B cell (primary cell): ENCODE measurements at regions not wholly inside any gene's neighbourhood (a gene's known extent, or its start where the extent isn't known, plus 50 kb on each side); places are given as distances from the start of the nearest gene placed in this dataset.

Experiments used
- ATAC-seq: fragments of 200-7000 bp; cut with Tn5 transposase; one replicate; pipeline ENCODE4 v1.10.0; 2021; ENCODE audit warnings: low read depth, mild to moderate bottlenecking, moderate number of reproducible peaks, moderate library complexity
- CTCF ChIA-PET: fragments of 350-600 bp; sonication (Branson Sonifier 250); formaldehyde crosslinking; loops from one replicate; lab custom pipeline; 2021; ENCODE audit warnings: antibody characterized with exemption, inconsistent platforms; lab: Charles Lee
- POLR2A ChIA-PET: fragments of 350-600 bp; sonication (Branson Sonifier 250); formaldehyde crosslinking; loops from one replicate; lab custom pipeline; 2021; ENCODE audit warnings: antibody characterized with exemption; lab: Charles Lee
- DNase-seq: peaks from one replicate; pipeline ENCODE4 v3.0.0; 2013
- H2AFZ ChIP-seq: 2 replicates; pipeline ENCODE4 v1.6.1; 2012; ENCODE audit warnings: mild to moderate bottlenecking, low read depth, low read length; ENCODE audit not compliant: insufficient read depth, poor library complexity, severe bottlenecking
- H3K27ac ChIP-seq, 2 donors: 1 replicate in 1 of 2; 2 replicates in 1 of 2; pipeline ENCODE4 v1.5.1; 2012 to 2013; ENCODE audit warnings: low read length in 2 of 2, mild to moderate bottlenecking in 2 of 2, moderate library complexity in 1 of 2
- H3K27me3 ChIP-seq, 4 experiments: fragments of 200-600 bp in 1 of 4; sonication (generic) in 1 of 4; replicated peaks in 1 of 4; 1 replicate in 2 of 4; 2 replicates in 2 of 4; pipeline versions ENCODE4 v1.6.1 to v1.7.0; 2013 to 2016; ENCODE audit warnings: low read length in 3 of 4, mild to moderate bottlenecking in 2 of 4, mixed read lengths in 1 of 4, moderate library complexity in 1 of 4; ENCODE audit not compliant: insufficient read depth in 4 of 4, control insufficient read depth in 3 of 4; ENCODE audit errors: control extremely low read depth in 1 of 4
- H3K36me3 ChIP-seq, 2 experiments: replicated peaks in 1 of 2; 1 replicate in 1 of 2; 2 replicates in 1 of 2; pipeline versions ENCODE4 v1.6.1 to v1.7.1; 2013; ENCODE audit warnings: low read length in 1 of 2; ENCODE audit not compliant: insufficient read depth in 2 of 2, control insufficient read depth in 1 of 2; ENCODE audit errors: control extremely low read depth in 1 of 2, extremely low read depth in 1 of 2
- H3K4me1 ChIP-seq, 2 donors: fragments of 200-600 bp in 1 of 2; sonication (generic) in 1 of 2; 1 replicate in 1 of 2; 2 replicates in 1 of 2; pipeline versions ENCODE4 v1.5.1 to v1.6.1; 2013 to 2017; ENCODE audit warnings: low read length in 2 of 2; ENCODE audit not compliant: control insufficient read depth in 2 of 2, insufficient read depth in 2 of 2
- H3K4me2 ChIP-seq: replicated peaks from 2 replicates; pipeline ENCODE3; 2012; ENCODE audit warnings: mild to moderate bottlenecking, low read depth, low read length; ENCODE audit not compliant: poor library complexity, severe bottlenecking
- H3K4me3 ChIP-seq, 5 experiments: fragments of 200-600 bp in 1 of 5; sonication (generic) in 1 of 5; 1 replicate in 3 of 5; 2 replicates in 2 of 5; pipeline versions ENCODE4 v1.5.1 to v1.7.0; 2011 to 2016; ENCODE audit warnings: low read length in 4 of 5, mild to moderate bottlenecking in 4 of 5, low read depth in 2 of 5, control low read depth in 1 of 5, moderate library complexity in 1 of 5; ENCODE audit not compliant: insufficient read depth in 1 of 5; ENCODE audit errors: control extremely low read depth in 1 of 5, extremely low read depth in 1 of 5
- H3K79me2 ChIP-seq: fragments of 200-600 bp; sonication (generic); one replicate; pipeline ENCODE4 v1.6.0; 2016; ENCODE audit warnings: low read length; ENCODE audit not compliant: control insufficient read depth, insufficient read depth
- H3K9ac ChIP-seq: fragments of 200-600 bp; sonication (generic); 2 replicates; pipeline ENCODE4 v1.6.1; 2017; ENCODE audit warnings: mild to moderate bottlenecking, low read length, moderate library complexity
- H3K9me3 ChIP-seq, 3 donors: one replicate each; pipeline versions ENCODE4 v1.6.1 to v1.7.1; 2013; ENCODE audit warnings: low read length in 2 of 3; ENCODE audit not compliant: control insufficient read depth in 2 of 3, insufficient read depth in 1 of 3; ENCODE audit errors: control extremely low read depth in 1 of 3
- H4K20me1 ChIP-seq: 2 replicates; pipeline ENCODE4 v1.6.0; 2012; ENCODE audit warnings: mild to moderate bottlenecking, low read length; ENCODE audit not compliant: insufficient read depth, control insufficient read depth, poor library complexity, severe bottlenecking
- H3K27ac Mint-ChIP-seq: one replicate; pipeline ENCODE4 v1.8.0; 2021; ENCODE audit warnings: mixed read lengths
- H3K27me3 Mint-ChIP-seq: one replicate; pipeline ENCODE4 v1.8.0; 2021; ENCODE audit warnings: mixed read lengths
- H3K4me1 Mint-ChIP-seq: one replicate; pipeline ENCODE4 v1.8.0; 2021; ENCODE audit warnings: mixed read lengths
- H3K4me3 Mint-ChIP-seq: one replicate; pipeline ENCODE4 v1.8.0; 2021; ENCODE audit warnings: mixed read lengths
- H3K9me3 Mint-ChIP-seq: one replicate; pipeline ENCODE4 v1.8.0; 2022; ENCODE audit warnings: mixed read lengths; ENCODE audit not compliant: insufficient read depth
- EZH2 ChIP-seq: IDR thresholded peaks from 2 replicates; pipeline ENCODE4 v1.6.1; 2012; ENCODE audit warnings: borderline replicate concordance, low read depth, mild to moderate bottlenecking, moderate library complexity, low read length; ENCODE audit not compliant: insufficient read depth, poor library complexity, severe bottlenecking
- WGBS: methylation state at CpG from one replicate; pipeline ENCODE4 v1.1.5; 2013; ENCODE audit warnings: missing lambda C conversion rate; ENCODE audit not compliant: insufficient coverage; 5-methylcytosine and 5-hydroxymethylcytosine counted together
- intact Hi-C: fragments of 100-400 bp; cut with micrococcal nuclease; formaldehyde crosslinking; loops from one replicate; pipeline ENCODE4 v1.10.0; 2022
- TF ChIP-seq, protein P1 (sequence below): fragments of 200-600 bp; IDR thresholded peaks from one replicate; pipeline ENCODE4 v1.8.0; 2022; ENCODE audit warnings: antibody characterized with exemption, mild to moderate bottlenecking

DNA sequence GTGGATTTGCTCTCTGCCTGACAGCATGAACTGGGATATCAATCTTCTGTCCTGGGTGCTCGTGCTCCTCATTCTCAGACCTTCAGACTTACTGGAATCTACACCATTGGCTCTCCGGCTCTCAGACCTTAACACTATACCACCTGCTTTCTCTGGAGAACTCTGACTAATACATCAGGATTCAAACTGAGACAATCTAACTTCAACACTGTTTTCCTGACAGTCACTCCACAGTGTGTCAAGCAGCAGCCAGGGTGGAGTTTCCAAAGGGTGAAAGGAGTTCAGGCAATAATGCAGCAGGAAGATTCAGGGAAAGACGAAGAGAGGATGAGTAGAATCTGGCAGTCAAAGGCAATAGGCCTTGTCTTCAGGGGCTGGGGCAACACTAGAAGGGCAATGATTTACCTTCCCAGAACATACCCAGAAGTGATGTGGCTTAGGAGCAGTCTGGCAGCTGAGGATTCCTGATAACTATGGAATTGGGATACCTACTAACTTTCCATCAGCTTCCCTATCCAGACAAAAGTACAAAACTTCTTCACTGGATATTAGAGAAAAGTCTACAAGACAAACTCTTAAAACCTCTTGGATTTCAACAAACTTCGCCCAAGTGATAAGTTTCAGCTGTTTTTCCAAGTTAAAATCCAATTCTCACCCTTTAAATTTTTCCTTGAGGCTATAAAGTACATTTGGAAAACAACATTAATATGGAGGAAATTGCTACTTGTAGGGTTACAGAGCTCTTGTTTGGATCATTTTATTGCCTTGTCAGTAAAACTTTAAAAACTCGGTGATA, 58.4 kb upstream of the SLIT2 start:
- Histone ChIP-seq H4K20me1 (no peaks in the 10 kb centered on the region), H3K4me1 (no peaks in the 10 kb centered on the region), H3K9me3 (peaks cover 0 to 6% (median 0%) of the 10 kb centered on the region in 3 donors), H3K36me3 (no peaks in the 10 kb centered on the region), H2AFZ (no peak overlapping the region), H3K9ac (no peak overlapping the region), H3K27me3 (no peaks in the 10 kb centered on the region), H3K79me2 (no peaks in the 10 kb centered on the region), H3K4me2 (no peak overlapping the region), H3K27ac (no peak overlapping the region), H3K4me3 (no peak overlapping the region)
- DNase-seq (no peak), ATAC-seq (no peak)
- Mint-ChIP-seq H3K4me3 (no peak overlapping the region), H3K9me3 (peaks cover 2% of the 10 kb centered on the region), H3K27me3 (no peaks in the 10 kb centered on the region), H3K4me1 (no peaks in the 10 kb centered on the region), H3K27ac (no peak overlapping the region)
- ChIA-PET CTCF (no interaction called here), POLR2A (no interaction called here)
- intact Hi-C loops: no loop called here
- TF ChIP-seq EZH2: no peak
- TF ChIP-seq, protein P1, sequence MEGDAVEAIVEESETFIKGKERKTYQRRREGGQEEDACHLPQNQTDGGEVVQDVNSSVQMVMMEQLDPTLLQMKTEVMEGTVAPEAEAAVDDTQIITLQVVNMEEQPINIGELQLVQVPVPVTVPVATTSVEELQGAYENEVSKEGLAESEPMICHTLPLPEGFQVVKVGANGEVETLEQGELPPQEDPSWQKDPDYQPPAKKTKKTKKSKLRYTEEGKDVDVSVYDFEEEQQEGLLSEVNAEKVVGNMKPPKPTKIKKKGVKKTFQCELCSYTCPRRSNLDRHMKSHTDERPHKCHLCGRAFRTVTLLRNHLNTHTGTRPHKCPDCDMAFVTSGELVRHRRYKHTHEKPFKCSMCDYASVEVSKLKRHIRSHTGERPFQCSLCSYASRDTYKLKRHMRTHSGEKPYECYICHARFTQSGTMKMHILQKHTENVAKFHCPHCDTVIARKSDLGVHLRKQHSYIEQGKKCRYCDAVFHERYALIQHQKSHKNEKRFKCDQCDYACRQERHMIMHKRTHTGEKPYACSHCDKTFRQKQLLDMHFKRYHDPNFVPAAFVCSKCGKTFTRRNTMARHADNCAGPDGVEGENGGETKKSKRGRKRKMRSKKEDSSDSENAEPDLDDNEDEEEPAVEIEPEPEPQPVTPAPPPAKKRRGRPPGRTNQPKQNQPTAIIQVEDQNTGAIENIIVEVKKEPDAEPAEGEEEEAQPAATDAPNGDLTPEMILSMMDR: no peak
- WGBS: 67% methylated on average over 3 of the region's 5 CpGs

DNA sequence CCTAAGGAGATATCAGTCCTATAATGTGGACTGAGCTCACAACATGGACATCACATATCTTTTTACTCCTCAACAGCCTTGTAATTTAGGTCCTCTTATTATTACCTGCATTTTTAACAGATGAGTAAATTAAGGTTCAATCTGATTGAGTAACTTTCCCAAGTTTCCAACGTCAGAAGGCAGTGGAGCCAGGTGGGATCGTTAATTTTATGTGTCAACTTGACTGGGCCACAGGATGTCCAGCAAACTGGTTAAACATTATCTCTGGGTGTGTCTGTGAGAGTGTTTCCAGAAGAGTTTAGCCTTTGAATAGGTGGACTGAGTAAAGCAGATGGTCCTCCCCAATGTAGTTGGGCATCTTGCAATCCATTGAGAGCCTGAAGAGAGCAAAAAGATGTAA, 59.0 kb upstream of the SLIT2 start:
- no peaks in the 10 kb centered on the region for H4K20me1 ChIP-seq
- no peak for DNase-seq
- H2AFZ ChIP-seq: no peak overlapping the region
- H3K27me3 ChIP-seq: no peaks in the 10 kb centered on the region
- H3K4me1 Mint-ChIP-seq: no peaks in the 10 kb centered on the region
- ChIA-PET POLR2A (no interaction called here), CTCF (no interaction called here)
- WGBS: 89% methylated on average over 2 of the region's 2 CpGs
- no peak for TF ChIP-seq EZH2
- TF ChIP-seq, protein P1: no peak
- H3K4me2 ChIP-seq: no peak overlapping the region
- peaks cover 2% of the 10 kb centered on the region for H3K9me3 Mint-ChIP-seq
- H3K9ac ChIP-seq: no peak overlapping the region
- H3K36me3 ChIP-seq: no peaks in the 10 kb centered on the region
- no peak overlapping the region for H3K27ac Mint-ChIP-seq
- no peaks in the 10 kb centered on the region for H3K79me2 ChIP-seq
- no peak overlapping the region for H3K4me3 Mint-ChIP-seq
- no peak overlapping the region for H3K27ac ChIP-seq
- no peak overlapping the region for H3K4me3 ChIP-seq
- peaks cover 0 to 6% (median 0%) of the 10 kb centered on the region in 3 donors for H3K9me3 ChIP-seq
- intact Hi-C loops: no loop called here
- H3K4me1 ChIP-seq: no peaks in the 10 kb centered on the region
- H3K27me3 Mint-ChIP-seq: no peaks in the 10 kb centered on the region
- ATAC-seq: no peak
